Kidney (tissue), 13 donors: ENCODE measurements at regions not wholly inside any gene's neighbourhood (a gene's known extent, or its start where the extent isn't known, plus 50 kb on each side); places are given as distances from the start of the nearest gene placed in this dataset.

ENCODE experiments used
- DNase-seq, 5 donors: peaks; one replicate each; pipeline ENCODE4 v3.0.0-alpha.2; 2013 to 2020
- FAIRE-seq: peaks from 2 replicates; lab custom pipeline; 2012; peaks lifted over from hg19 to GRCh38; lab: Jason Lieb, UNC
- H3K27ac ChIP-seq, 2 donors: one replicate each; pipeline ENCODE4 v1.7.0; 2013; ENCODE audit warnings: low read depth in 2 of 2, low read length in 2 of 2, inconsistent platforms in 1 of 2
- H3K27me3 ChIP-seq: one replicate; pipeline ENCODE4 v1.7.1; 2013; ENCODE audit warnings: low read length, inconsistent platforms; ENCODE audit not compliant: control insufficient read depth, insufficient read depth
- H3K36me3 ChIP-seq, 3 donors: one replicate each; pipeline versions ENCODE4 v1.7.0 to v1.7.1; 2013; ENCODE audit warnings: low read length in 3 of 3, control low read depth in 1 of 3, inconsistent platforms in 1 of 3; ENCODE audit not compliant: insufficient read depth in 3 of 3, control insufficient read depth in 2 of 3
- H3K4me1 ChIP-seq, 3 donors: one replicate each; pipeline versions ENCODE4 v1.7.0 to v1.7.1; 2013; ENCODE audit warnings: low read length in 3 of 3, inconsistent platforms in 1 of 3, low read depth in 1 of 3; ENCODE audit not compliant: control insufficient read depth in 2 of 3, insufficient read depth in 2 of 3
- H3K4me3 ChIP-seq, 3 donors: one replicate each; pipeline versions ENCODE4 v1.7.0 to v1.8.1; 2013; ENCODE audit warnings: low read length in 3 of 3, control low read depth in 1 of 3, inconsistent platforms in 1 of 3
- H3K9ac ChIP-seq, 3 donors: one replicate each; pipeline versions ENCODE4 v1.7.0 to v1.7.1; 2013; ENCODE audit warnings: low read length in 3 of 3, control low read depth in 1 of 3, inconsistent platforms in 1 of 3
- H3K9me3 ChIP-seq, 3 donors: one replicate each; pipeline versions ENCODE4 v1.7.0 to v1.7.1; 2013; ENCODE audit warnings: low read length in 3 of 3, control low read depth in 1 of 3, inconsistent platforms in 1 of 3; ENCODE audit not compliant: control insufficient read depth in 2 of 3, insufficient read depth in 1 of 3
- CTCF ChIP-seq: IDR thresholded peaks from 3 replicates; pipeline ENCODE4 v1.5.1; 2012; ENCODE audit warnings: mild to moderate bottlenecking, moderate library complexity, borderline replicate concordance; ENCODE audit not compliant: insufficient read depth; ENCODE audit errors: extremely low read depth
- intact Hi-C: fragments of 100-400 bp; cut with DNase I; formaldehyde crosslinking; loops from one replicate; pipeline ENCODE4 v1.11.1; 2022
- donor health status: control.
- donor health status: control.
- donor health status: control.
- donor health status: control.
- donor health status: control.
- donor health status: DM: yes; HTN: yes; CAD: no.
- donor health status: Normal renal cell carcinoma (clear cell type).

- no peak overlapping the region for H3K27ac ChIP-seq
- no peaks in the 10 kb centered on the region for H3K36me3 ChIP-seq
- H3K27me3 ChIP-seq: no peaks in the 10 kb centered on the region
- H3K9ac ChIP-seq: no peak overlapping the region
- no peaks in the 10 kb centered on the region for H3K4me1 ChIP-seq
- no peak for TF ChIP-seq CTCF
- no peaks in the 10 kb centered on the region for H3K9me3 ChIP-seq
- FAIRE-seq: no peak
- DNase-seq: no peak
- no peak overlapping the region for H3K4me3 ChIP-seq
- intact Hi-C loops: no loop called here
Observed at GRCh38 chr12:32995623-32996022, 99.0 kb upstream of the PKP2 start.

GRCh38 chr12:32993404-32993803, 96.8 kb upstream of the PKP2 start:
- intact Hi-C loops: no loop called here

GRCh38 chr12:32989705-32990104, 93.1 kb upstream of the PKP2 start:
- no peak overlapping the region for H3K9ac ChIP-seq
- no peak for TF ChIP-seq CTCF
- H3K27me3 ChIP-seq: no peaks in the 10 kb centered on the region
- DNase-seq: no peak
- FAIRE-seq: no peak
- intact Hi-C loops: no loop called here
- no peak overlapping the region for H3K4me3 ChIP-seq
- no peaks in the 10 kb centered on the region for H3K9me3 ChIP-seq
- no peaks in the 10 kb centered on the region for H3K4me1 ChIP-seq
- H3K27ac ChIP-seq: no peak overlapping the region
- H3K36me3 ChIP-seq: no peaks in the 10 kb centered on the region

More at GRCh38 chr12:32993404-32993803, 96.8 kb upstream of the PKP2 start:
- TF ChIP-seq CTCF: no peak
- FAIRE-seq: no peak
- no peak overlapping the region for H3K9ac ChIP-seq
- H3K9me3 ChIP-seq: no peaks in the 10 kb centered on the region
- no peak overlapping the region for H3K27ac ChIP-seq
- no peaks in the 10 kb centered on the region for H3K4me1 ChIP-seq
- no peak for DNase-seq
- H3K36me3 ChIP-seq: no peaks in the 10 kb centered on the region
- H3K27me3 ChIP-seq: no peaks in the 10 kb centered on the region
- H3K4me3 ChIP-seq: no peak overlapping the region

GRCh38 chr12:32988982-32989381, 92.4 kb upstream of the PKP2 start:
- TF ChIP-seq CTCF: no peak
- Histone ChIP-seq H3K9ac (no peak overlapping the region), H3K36me3 (no peaks in the 10 kb centered on the region), H3K4me3 (no peak overlapping the region), H3K27me3 (no peaks in the 10 kb centered on the region), H3K4me1 (no peaks in the 10 kb centered on the region), H3K27ac (no peak overlapping the region), H3K9me3 (no peaks in the 10 kb centered on the region)
- intact Hi-C loops: no loop called here
- FAIRE-seq: no peak
- DNase-seq: peak in 2 of 5 donors; percentile 39 to 67
